Nephron progenitor cell (in vitro differentiated cells): ENCODE measurements at regions not wholly inside any gene's neighbourhood (a gene's known extent, or its start where the extent isn't known, plus 50 kb on each side); places are given as distances from the start of the nearest gene placed in this dataset.

ENCODE experiments used
- DNase-seq: peaks from one replicate; pipeline ENCODE4 v3.0.0; 2021
- H3K27ac Mint-ChIP-seq: 2 replicates; pipeline ENCODE4 v1.8.0; 2021; ENCODE audit warnings: mild to moderate bottlenecking, moderate library complexity, mixed read lengths
- H3K27me3 Mint-ChIP-seq: 2 replicates; pipeline ENCODE4 v1.8.0; 2021; ENCODE audit warnings: mild to moderate bottlenecking, low read depth, mixed read lengths; ENCODE audit not compliant: poor library complexity
- H3K36me3 Mint-ChIP-seq: 2 replicates; pipeline ENCODE4 v1.8.0; 2021; ENCODE audit warnings: low read depth, mixed read lengths
- H3K4me1 Mint-ChIP-seq: 2 replicates; pipeline ENCODE4 v1.8.0; 2021; ENCODE audit warnings: mixed read lengths
- H3K4me3 Mint-ChIP-seq: 2 replicates; pipeline ENCODE4 v1.8.0; 2021; ENCODE audit warnings: mild to moderate bottlenecking, moderate library complexity, mixed read lengths
- H3K9me3 Mint-ChIP-seq: 2 replicates; pipeline ENCODE4 v1.8.0; 2021; ENCODE audit warnings: mild to moderate bottlenecking, moderate library complexity, mixed read lengths
- TF ChIP-seq, protein P1 (sequence below): fragments of 200-600 bp; sonication (generic); IDR thresholded peaks from 2 replicates; pipeline ENCODE4 v1.5.0; 2021; ENCODE audit warnings: antibody characterized with exemption

DNA sequence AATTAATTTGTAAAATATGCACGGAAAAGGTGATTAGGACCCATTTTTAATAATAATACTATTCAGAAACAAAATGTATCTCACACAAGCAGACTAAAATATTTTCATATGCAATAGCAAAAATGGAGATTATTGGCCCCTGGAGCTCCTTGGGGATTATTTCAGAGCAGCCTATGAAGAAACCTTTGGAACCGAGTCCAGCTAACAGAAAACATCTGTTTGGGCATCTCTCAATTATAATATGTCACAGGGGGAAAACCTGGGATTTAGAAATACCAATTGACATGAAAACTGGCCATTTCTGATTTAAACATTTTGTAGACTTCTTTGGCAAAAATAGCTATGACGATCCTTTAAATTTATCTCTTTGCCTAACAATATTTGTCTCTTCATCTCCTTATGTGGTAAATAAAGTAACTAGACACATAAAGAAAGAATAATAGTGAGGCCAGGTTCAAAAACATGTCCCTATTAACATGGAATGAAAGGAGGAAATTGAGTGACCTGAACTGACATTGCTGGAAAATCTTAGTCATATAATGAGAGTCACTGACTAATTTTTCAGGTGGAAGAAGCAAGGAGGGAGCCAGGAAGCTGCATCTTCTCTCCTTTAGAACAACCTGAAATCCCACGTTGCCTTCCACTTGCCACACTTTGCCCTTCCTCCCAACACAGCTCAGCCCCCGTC lies 199.0 kb downstream of the SOD2 start:
- peaks cover 10% of the 10 kb centered on the region for H3K27me3 Mint-ChIP-seq
- TF ChIP-seq, protein P1, sequence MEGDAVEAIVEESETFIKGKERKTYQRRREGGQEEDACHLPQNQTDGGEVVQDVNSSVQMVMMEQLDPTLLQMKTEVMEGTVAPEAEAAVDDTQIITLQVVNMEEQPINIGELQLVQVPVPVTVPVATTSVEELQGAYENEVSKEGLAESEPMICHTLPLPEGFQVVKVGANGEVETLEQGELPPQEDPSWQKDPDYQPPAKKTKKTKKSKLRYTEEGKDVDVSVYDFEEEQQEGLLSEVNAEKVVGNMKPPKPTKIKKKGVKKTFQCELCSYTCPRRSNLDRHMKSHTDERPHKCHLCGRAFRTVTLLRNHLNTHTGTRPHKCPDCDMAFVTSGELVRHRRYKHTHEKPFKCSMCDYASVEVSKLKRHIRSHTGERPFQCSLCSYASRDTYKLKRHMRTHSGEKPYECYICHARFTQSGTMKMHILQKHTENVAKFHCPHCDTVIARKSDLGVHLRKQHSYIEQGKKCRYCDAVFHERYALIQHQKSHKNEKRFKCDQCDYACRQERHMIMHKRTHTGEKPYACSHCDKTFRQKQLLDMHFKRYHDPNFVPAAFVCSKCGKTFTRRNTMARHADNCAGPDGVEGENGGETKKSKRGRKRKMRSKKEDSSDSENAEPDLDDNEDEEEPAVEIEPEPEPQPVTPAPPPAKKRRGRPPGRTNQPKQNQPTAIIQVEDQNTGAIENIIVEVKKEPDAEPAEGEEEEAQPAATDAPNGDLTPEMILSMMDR, result no peak
- H3K4me1 Mint-ChIP-seq, result peaks cover 11% of the 10 kb centered on the region
- H3K27ac Mint-ChIP-seq, result no peak overlapping the region
- H3K4me3 Mint-ChIP-seq, result no peak overlapping the region
- peaks cover 62% of the 10 kb centered on the region for H3K9me3 Mint-ChIP-seq
- H3K36me3 Mint-ChIP-seq, result no peaks in the 10 kb centered on the region
- DNase-seq, result no peak

DNA sequence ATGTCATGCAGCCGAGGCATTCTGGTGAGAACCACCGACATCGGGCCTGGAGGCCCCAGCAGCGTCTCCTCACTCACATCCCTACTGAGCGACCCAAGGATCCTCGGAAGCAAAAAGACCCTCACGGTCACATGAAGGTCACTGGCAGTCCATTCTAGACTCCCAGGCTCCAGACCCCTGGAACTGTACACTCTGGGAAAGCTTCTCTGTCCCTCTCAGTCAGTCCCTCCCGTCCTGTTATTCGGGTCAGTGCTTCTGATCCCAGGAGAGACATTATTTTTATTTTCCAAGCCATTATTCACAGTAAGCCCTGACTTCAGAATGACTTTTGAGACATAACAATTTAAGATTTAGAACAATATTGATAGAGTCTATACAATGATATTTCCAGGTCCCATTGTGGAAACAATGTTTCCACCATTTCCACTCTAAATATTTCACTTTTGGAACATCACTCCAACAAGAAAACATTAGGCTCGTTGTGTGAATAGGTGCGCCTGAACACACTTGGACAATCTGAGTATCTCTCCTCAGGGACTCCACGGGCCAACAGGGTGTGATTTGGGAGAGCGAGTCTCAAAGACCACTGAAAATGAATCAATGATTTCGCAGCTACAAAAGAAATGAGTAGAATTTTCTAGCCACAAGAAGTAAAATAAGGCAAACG lies 199.7 kb downstream of the SOD2 start:
- Mint-ChIP-seq H3K4me3 (no peak overlapping the region), H3K36me3 (no peaks in the 10 kb centered on the region), H3K27me3 (peaks cover 10% of the 10 kb centered on the region), H3K9me3 (peaks cover 55% of the 10 kb centered on the region), H3K4me1 (peaks cover 11% of the 10 kb centered on the region), H3K27ac (no peak overlapping the region)
- TF ChIP-seq, protein P1, result no peak
- no peak for DNase-seq

DNA sequence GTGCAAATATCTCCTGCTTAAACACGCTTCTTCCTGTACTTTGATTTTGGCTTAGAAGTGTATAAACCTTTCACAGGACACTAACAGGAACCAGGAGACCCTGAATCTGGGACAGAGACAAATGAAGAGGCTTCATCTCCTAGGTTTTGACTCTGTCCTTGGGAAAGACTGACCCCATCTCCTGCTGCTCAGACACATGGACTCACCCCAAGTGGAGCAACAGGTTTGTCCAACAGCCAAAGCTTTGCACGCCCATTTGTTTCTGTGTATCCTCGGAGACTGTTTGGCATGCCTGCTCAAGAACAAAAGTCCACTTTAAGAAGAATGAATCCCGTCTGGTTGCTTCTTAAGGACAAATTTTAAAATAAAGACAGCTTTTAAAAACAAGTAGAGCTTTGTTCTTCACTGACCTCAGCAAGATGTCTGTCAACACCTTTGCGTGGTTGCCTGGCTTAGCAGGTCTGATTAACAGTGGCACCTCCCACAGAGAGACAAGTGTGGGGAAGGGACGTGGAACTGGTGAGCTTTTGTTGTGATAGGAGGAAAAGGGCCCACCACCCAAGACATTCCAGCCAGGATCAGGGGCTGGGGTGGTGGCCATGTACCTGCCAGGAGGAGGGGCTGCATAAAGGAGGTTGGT lies 202.6 kb downstream of the SOD2 start:
- H3K27me3 Mint-ChIP-seq, result peaks cover 7% of the 10 kb centered on the region
- DNase-seq, result no peak
- peaks cover 52% of the 10 kb centered on the region for H3K9me3 Mint-ChIP-seq
- no peak overlapping the region for H3K27ac Mint-ChIP-seq
- H3K36me3 Mint-ChIP-seq, result no peaks in the 10 kb centered on the region
- TF ChIP-seq, protein P1, result no peak
- no peak overlapping the region for H3K4me3 Mint-ChIP-seq
- peaks cover 11% of the 10 kb centered on the region for H3K4me1 Mint-ChIP-seq

DNA sequence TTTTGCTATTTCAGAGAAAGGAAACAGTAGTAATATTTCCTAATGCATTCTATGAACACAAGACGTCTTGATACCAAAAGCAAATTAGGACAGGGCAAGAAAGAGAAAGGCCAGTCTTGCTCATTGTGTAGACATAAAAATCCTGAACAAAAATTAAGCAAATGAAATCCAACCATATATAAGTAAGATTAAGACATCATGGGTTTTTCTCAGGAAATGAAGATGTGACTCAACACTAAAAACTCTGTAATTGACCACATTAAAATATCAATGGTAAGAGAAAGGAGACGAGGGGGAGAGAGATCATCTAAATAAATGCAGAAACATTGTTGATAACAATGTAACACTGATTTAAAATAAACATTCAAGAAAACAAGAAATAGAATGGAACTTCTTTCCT lies 205.4 kb downstream of the SOD2 start:
- TF ChIP-seq, protein P1, result no peak
- Mint-ChIP-seq H3K27me3 (peaks cover 7% of the 10 kb centered on the region), H3K4me3 (no peak overlapping the region)

DNA sequence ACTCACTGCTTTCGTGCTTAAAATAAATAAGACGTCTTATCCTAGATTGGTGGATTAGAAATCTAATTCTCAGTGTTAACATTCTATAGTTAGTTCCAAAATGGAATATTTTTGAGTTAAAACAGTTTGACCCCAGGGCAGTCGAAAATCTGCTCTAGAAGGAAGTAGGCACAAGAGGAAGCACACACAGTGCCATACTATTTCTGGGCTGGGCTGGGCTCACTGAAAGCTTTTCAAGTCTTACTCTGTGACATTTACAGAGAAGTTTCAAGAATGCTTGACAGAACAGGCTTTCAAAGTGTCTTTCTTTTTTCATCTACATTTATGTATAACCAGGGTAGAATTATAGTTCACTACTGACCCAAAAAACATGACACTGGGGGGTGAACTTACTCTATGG lies 209.8 kb downstream of the SOD2 start:
- Mint-ChIP-seq H3K9me3 (peaks cover 48% of the 10 kb centered on the region), H3K4me1 (no peaks in the 10 kb centered on the region), H3K4me3 (no peak overlapping the region), H3K36me3 (no peaks in the 10 kb centered on the region), H3K27me3 (peaks cover 5% of the 10 kb centered on the region), H3K27ac (no peak overlapping the region)
- TF ChIP-seq, protein P1, result no peak
- no peak for DNase-seq

More for the DNA sequence above, 205.4 kb downstream of the SOD2 start:
- Mint-ChIP-seq H3K27ac (no peak overlapping the region), H3K36me3 (no peaks in the 10 kb centered on the region), H3K4me1 (no peaks in the 10 kb centered on the region), H3K9me3 (peaks cover 47% of the 10 kb centered on the region)
- DNase-seq, result no peak
